ENCODE measurements at regions not wholly inside any gene's neighbourhood (a gene's known extent, or its start where the extent isn't known, plus 50 kb on each side); places are given as distances from the start of the nearest gene placed in this dataset.

DNA sequence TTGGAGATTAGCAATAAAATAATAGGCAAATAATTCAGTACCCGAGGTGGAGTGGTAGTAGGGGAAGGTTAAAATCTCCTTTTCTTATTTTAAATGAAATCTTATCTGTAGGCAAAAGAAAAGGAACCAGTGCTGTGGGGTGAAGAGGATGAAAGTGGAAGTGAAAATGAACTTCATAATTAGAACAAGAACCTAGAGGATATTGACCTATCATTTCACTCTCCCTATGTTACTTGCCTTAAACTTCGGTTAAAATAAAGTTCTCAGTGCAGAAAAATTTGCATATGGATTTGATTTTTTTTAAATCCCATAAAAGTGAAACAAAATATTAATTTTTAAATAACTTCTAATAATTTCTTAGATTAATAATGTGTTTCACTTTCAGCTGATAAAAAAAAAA, 1094.9 kb upstream of the C9orf72 start:
- ChIA-PET CTCF (no interaction called here), POLR2A (no interaction called here)
- dilution Hi-C loops (cut with MboI; ENCODE audit: extremely low pct_ligation_motif_present, low sequenced_read_pairs) (no loop called here), intact Hi-C loops (cut with micrococcal nuclease) (no loop called here)
- Histone ChIP-seq H3K9ac (replicated peaks; ENCODE audit: extremely low read depth, insufficient read depth, low read length) (no peak overlapping the region), H3K4me2 (ENCODE audit: insufficient read depth, low read length) (no peak overlapping the region), H3K36me3 (ENCODE audit: control insufficient read depth in 2 of 2, extremely low read depth in 1 of 2, insufficient read depth in 2 of 2, low read length in 2 of 2) (no peaks in the 10 kb centered on the region), H3K27ac (ENCODE audit: insufficient read depth, low read depth, low read length) (no peak overlapping the region), H3K9me3 (replicated peaks; ENCODE audit: control insufficient read depth, insufficient read depth, low read length) (no peaks in the 10 kb centered on the region), H3K27me3 (ENCODE audit: control insufficient read depth in 2 of 2, insufficient read depth in 2 of 2, low read length in 2 of 2) (no peaks in the 10 kb centered on the region), H3K9me1 (replicated peaks; ENCODE audit: control insufficient read depth, extremely low read depth, insufficient read depth, low read length) (no peaks in the 10 kb centered on the region), H3K4me1 (ENCODE audit: control insufficient read depth, extremely low read depth, insufficient read depth, low read length) (no peaks in the 10 kb centered on the region), H3K4me3 (replicated peaks in 1 of 3; ENCODE audit: insufficient read depth in 1 of 3, low read depth in 1 of 3, low read length in 3 of 3) (no peak overlapping the region), H2AFZ (ENCODE audit: low read depth, low read length) (no peak overlapping the region), H3K79me2 (ENCODE audit: control insufficient read depth, insufficient read depth, low read length) (no peaks in the 10 kb centered on the region), H4K20me1 (replicated peaks; ENCODE audit: control insufficient read depth, extremely low read depth, insufficient read depth, low read length) (no peaks in the 10 kb centered on the region)
- DNase-seq (ENCODE audit: low read depth, low spot score) (no peak), FAIRE-seq (no peak)
- TF ChIP-seq POLR2A (IDR thresholded peaks at IDR 0.05; ENCODE audit: low read depth, low read length) (no peak), POLR2AphosphoS5 (IDR thresholded peaks at IDR 0.05; ENCODE audit: insufficient read depth, low read depth, low read length) (no peak)
- no TSS peak for BruUV-seq (replicated peaks)

- TF ChIP-seq JUN (IDR thresholded peaks at IDR 0.05; ENCODE audit: borderline replicate concordance, insufficient read depth, insufficient read length, low read depth) (no peak), MYC (IDR thresholded peaks at IDR 0.05; ENCODE audit: low read depth, low read length) (no peak), POLR2AphosphoS5 (IDR thresholded peaks at IDR 0.05; ENCODE audit: insufficient read depth, low read depth, low read length) (no peak), GATA2 (IDR thresholded peaks at IDR 0.05; ENCODE audit: insufficient read depth, insufficient read length, low read depth, low read length) (no peak), FOS (IDR thresholded peaks at IDR 0.05; ENCODE audit: borderline replicate concordance, insufficient read depth, low read length) (no peak), POLR2A (IDR thresholded peaks at IDR 0.05; ENCODE audit: low read depth, low read length) (no peak), EZH2 (IDR thresholded peaks at IDR 0.05; ENCODE audit: borderline replicate concordance, low read depth, low read length, severe bottlenecking) (no peak), MAX (IDR thresholded peaks at IDR 0.05; ENCODE audit: insufficient read depth, insufficient read length) (no peak)
- TF ChIP-seq, protein P1, sequence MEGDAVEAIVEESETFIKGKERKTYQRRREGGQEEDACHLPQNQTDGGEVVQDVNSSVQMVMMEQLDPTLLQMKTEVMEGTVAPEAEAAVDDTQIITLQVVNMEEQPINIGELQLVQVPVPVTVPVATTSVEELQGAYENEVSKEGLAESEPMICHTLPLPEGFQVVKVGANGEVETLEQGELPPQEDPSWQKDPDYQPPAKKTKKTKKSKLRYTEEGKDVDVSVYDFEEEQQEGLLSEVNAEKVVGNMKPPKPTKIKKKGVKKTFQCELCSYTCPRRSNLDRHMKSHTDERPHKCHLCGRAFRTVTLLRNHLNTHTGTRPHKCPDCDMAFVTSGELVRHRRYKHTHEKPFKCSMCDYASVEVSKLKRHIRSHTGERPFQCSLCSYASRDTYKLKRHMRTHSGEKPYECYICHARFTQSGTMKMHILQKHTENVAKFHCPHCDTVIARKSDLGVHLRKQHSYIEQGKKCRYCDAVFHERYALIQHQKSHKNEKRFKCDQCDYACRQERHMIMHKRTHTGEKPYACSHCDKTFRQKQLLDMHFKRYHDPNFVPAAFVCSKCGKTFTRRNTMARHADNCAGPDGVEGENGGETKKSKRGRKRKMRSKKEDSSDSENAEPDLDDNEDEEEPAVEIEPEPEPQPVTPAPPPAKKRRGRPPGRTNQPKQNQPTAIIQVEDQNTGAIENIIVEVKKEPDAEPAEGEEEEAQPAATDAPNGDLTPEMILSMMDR (IDR thresholded peaks at IDR 0.05; ENCODE audit: extremely low read depth in 1 of 2, insufficient read depth in 1 of 2, low read depth in 1 of 2, low read length in 2 of 2) = no peak
- Histone ChIP-seq H3K9me1 (replicated peaks; ENCODE audit: control insufficient read depth, extremely low read depth, insufficient read depth, low read length) (no peaks in the 10 kb centered on the region), H2AFZ (ENCODE audit: low read depth, low read length) (no peak overlapping the region), H3K9me3 (replicated peaks; ENCODE audit: control insufficient read depth, insufficient read depth, low read length) (no peaks in the 10 kb centered on the region), H3K4me3 (replicated peaks in 1 of 3; ENCODE audit: insufficient read depth in 1 of 3, low read depth in 1 of 3, low read length in 3 of 3) (no peak overlapping the region), H4K20me1 (replicated peaks; ENCODE audit: control insufficient read depth, extremely low read depth, insufficient read depth, low read length) (no peaks in the 10 kb centered on the region), H3K27me3 (ENCODE audit: control insufficient read depth in 2 of 2, insufficient read depth in 2 of 2, low read length in 2 of 2) (no peaks in the 10 kb centered on the region), H3K4me2 (ENCODE audit: insufficient read depth, low read length) (no peak overlapping the region), H3K36me3 (ENCODE audit: control insufficient read depth in 2 of 2, extremely low read depth in 1 of 2, insufficient read depth in 2 of 2, low read length in 2 of 2) (no peaks in the 10 kb centered on the region), H3K4me1 (ENCODE audit: control insufficient read depth, extremely low read depth, insufficient read depth, low read length) (no peaks in the 10 kb centered on the region), H3K27ac (ENCODE audit: insufficient read depth, low read depth, low read length) (no peak overlapping the region), H3K9ac (replicated peaks; ENCODE audit: extremely low read depth, insufficient read depth, low read length) (no peak overlapping the region), H3K79me2 (ENCODE audit: control insufficient read depth, insufficient read depth, low read length) (no peaks in the 10 kb centered on the region)
- no peak for FAIRE-seq
- intact Hi-C loops (cut with micrococcal nuclease) (no loop called here), dilution Hi-C loops (cut with MboI; ENCODE audit: extremely low pct_ligation_motif_present, low sequenced_read_pairs) (no loop called here)
- CTCF ChIA-PET = no interaction called here
- POLR2A ChIA-PET = no interaction called here
- no TSS peak for BruUV-seq (replicated peaks)
- DNase-seq (ENCODE audit: low read depth, low spot score) = no peak
Measured at GRCh38 chr9:28671000-28671399, 1097.7 kb upstream of the C9orf72 start.
